Caco-2 (cell line): ENCODE measurements at regions not wholly inside any gene's neighbourhood (a gene's known extent, or its start where the extent isn't known, plus 50 kb on each side); places are given as distances from the start of the nearest gene placed in this dataset.

Experiments
- BruUV-seq: library from RNA; stranded (reverse); fragments of 400-500 nt; replicated peaks from 2 replicates; lab custom pipeline; 2021; lab: Mats Ljungman, UMichigan
- CTCF ChIA-PET: fragments of 300-600 bp; sonication (Branson Sonifier 250); formaldehyde crosslinking; loops from one replicate; lab custom pipeline; 2022; ENCODE audit warnings: antibody characterized with exemption; lab: Charles Lee
- POLR2A ChIA-PET: fragments of 300-600 bp; sonication (Branson Sonifier 250); formaldehyde crosslinking; loops from one replicate; lab custom pipeline; 2022; ENCODE audit warnings: antibody characterized with exemption; lab: Charles Lee
- DNase-seq, 2 experiments: peaks; one replicate each; pipeline versions ENCODE4 v3.0.0 to v3.0.0-alpha.2; 2020 to 2022
- H3K27me3 ChIP-seq: replicated peaks from 2 replicates; pipeline ENCODE4 v1.6.0; 2011; ENCODE audit warnings: low read length; ENCODE audit not compliant: control insufficient read depth, insufficient read depth
- H3K36me3 ChIP-seq: 2 replicates; pipeline ENCODE4 v1.5.1; 2011; ENCODE audit warnings: low read length; ENCODE audit not compliant: control insufficient read depth, insufficient read depth
- H3K4me1 ChIP-seq: fragments of 250-450 bp; sonication (Bioruptor Pico); 2 replicates; pipeline ENCODE4 v1.5.1; 2020; ENCODE audit warnings: mild to moderate bottlenecking
- H3K4me3 ChIP-seq: 2 replicates; pipeline ENCODE4 v1.5.1; 2011; ENCODE audit warnings: low read depth, mild to moderate bottlenecking, control low read depth, low read length
- H3K9me3 ChIP-seq: fragments of 250-450 bp; sonication (Bioruptor Pico); 2 replicates; pipeline ENCODE4 v1.5.1; 2020; ENCODE audit warnings: mild to moderate bottlenecking, moderate library complexity
- H3K27ac Mint-ChIP-seq: one replicate; pipeline ENCODE4 v1.8.0; 2022; ENCODE audit warnings: mixed read lengths; ENCODE audit not compliant: unreplicated experiment
- H3K27me3 Mint-ChIP-seq: one replicate; pipeline ENCODE4 v1.8.0; 2022; ENCODE audit warnings: mixed read lengths; ENCODE audit not compliant: insufficient read depth, unreplicated experiment
- H3K36me3 Mint-ChIP-seq: one replicate; pipeline ENCODE4 v1.8.0; 2022; ENCODE audit warnings: mild to moderate bottlenecking, mixed read lengths; ENCODE audit not compliant: insufficient read depth, unreplicated experiment
- H3K4me1 Mint-ChIP-seq: one replicate; pipeline ENCODE4 v1.8.0; 2022; ENCODE audit warnings: low read depth, mixed read lengths; ENCODE audit not compliant: unreplicated experiment
- H3K4me3 Mint-ChIP-seq: one replicate; pipeline ENCODE4 v1.8.0; 2022; ENCODE audit warnings: mild to moderate bottlenecking, moderate library complexity, mixed read lengths; ENCODE audit not compliant: unreplicated experiment
- H3K9me3 Mint-ChIP-seq: one replicate; pipeline ENCODE4 v1.8.0; 2022; ENCODE audit warnings: mixed read lengths; ENCODE audit not compliant: unreplicated experiment
- intact Hi-C: fragments of 100-400 bp; cut with micrococcal nuclease; formaldehyde crosslinking; loops from one replicate; pipeline ENCODE4 v1.10.0; 2022; ENCODE audit not compliant: unreplicated experiment
- TF ChIP-seq, protein P1 (sequence below), 2 experiments: fragments of 200-600 bp in 1 of 2; IDR thresholded peaks; 1 replicate in 1 of 2; 2 replicates in 1 of 2; pipeline versions ENCODE4 v1.5.1 to v1.8.0; 2011 to 2022; ENCODE audit warnings: antibody characterized with exemption in 1 of 2, control low read depth in 1 of 2, inconsistent platforms in 1 of 2, low read depth in 1 of 2, low read length in 1 of 2, mild to moderate bottlenecking in 1 of 2, moderate library complexity in 1 of 2; ENCODE audit not compliant: insufficient read depth in 1 of 2, severe bottlenecking in 1 of 2, unreplicated experiment in 1 of 2

DNA sequence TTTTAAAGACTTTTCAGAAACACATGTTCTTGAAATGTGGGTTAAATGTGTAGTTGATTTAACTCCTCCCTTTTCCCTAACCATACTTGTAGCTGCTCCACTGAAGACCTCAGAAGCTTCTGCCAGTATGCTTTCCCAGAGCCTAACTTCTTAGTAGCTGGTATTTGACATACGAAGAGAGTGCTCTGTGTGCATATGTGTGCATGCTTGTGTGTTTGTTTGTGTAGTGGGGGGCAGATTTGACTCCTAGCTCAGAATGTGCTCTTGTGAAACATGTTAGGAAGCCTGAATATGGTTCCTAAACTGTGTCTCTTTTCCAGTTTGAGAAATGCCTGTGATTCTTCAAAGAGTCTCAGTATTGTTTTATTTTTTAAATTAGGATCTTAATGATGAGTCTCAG is 420.4 kb downstream of the PCNX1 start:
- peaks cover 24% of the 10 kb centered on the region for H3K4me1 Mint-ChIP-seq
- Histone ChIP-seq H3K4me3 (no peak overlapping the region), H3K27me3 (no peaks in the 10 kb centered on the region), H3K9me3 (no peaks in the 10 kb centered on the region), H3K36me3 (no peaks in the 10 kb centered on the region), H3K4me1 (peaks cover 16% of the 10 kb centered on the region; the same call in 1 of the 2 replicates)
- POLR2A ChIA-PET, result no interaction called here
- no TSS peak for BruUV-seq
- DNase-seq, result no peak
- no peaks in the 10 kb centered on the region for H3K9me3 Mint-ChIP-seq
- no peaks in the 10 kb centered on the region for H3K27me3 Mint-ChIP-seq
- TF ChIP-seq, protein P1, sequence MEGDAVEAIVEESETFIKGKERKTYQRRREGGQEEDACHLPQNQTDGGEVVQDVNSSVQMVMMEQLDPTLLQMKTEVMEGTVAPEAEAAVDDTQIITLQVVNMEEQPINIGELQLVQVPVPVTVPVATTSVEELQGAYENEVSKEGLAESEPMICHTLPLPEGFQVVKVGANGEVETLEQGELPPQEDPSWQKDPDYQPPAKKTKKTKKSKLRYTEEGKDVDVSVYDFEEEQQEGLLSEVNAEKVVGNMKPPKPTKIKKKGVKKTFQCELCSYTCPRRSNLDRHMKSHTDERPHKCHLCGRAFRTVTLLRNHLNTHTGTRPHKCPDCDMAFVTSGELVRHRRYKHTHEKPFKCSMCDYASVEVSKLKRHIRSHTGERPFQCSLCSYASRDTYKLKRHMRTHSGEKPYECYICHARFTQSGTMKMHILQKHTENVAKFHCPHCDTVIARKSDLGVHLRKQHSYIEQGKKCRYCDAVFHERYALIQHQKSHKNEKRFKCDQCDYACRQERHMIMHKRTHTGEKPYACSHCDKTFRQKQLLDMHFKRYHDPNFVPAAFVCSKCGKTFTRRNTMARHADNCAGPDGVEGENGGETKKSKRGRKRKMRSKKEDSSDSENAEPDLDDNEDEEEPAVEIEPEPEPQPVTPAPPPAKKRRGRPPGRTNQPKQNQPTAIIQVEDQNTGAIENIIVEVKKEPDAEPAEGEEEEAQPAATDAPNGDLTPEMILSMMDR (IDR thresholded peaks at IDR 0.05; ENCODE audit: insufficient read depth in 1 of 2, low read depth in 1 of 2, low read length in 1 of 2, severe bottlenecking in 1 of 2, unreplicated experiment in 1 of 2), result no peak
- H3K4me3 Mint-ChIP-seq, result no peak overlapping the region
- no peak overlapping the region for H3K27ac Mint-ChIP-seq
- H3K36me3 Mint-ChIP-seq, result no peaks in the 10 kb centered on the region
- intact Hi-C loops, result no loop called here
- CTCF ChIA-PET, result interaction anchor here (0.7 kb wide), 1 partner anchor 76 kb away, joined by 10 read pairs; no protein-coding TSS in a partner anchor

DNA sequence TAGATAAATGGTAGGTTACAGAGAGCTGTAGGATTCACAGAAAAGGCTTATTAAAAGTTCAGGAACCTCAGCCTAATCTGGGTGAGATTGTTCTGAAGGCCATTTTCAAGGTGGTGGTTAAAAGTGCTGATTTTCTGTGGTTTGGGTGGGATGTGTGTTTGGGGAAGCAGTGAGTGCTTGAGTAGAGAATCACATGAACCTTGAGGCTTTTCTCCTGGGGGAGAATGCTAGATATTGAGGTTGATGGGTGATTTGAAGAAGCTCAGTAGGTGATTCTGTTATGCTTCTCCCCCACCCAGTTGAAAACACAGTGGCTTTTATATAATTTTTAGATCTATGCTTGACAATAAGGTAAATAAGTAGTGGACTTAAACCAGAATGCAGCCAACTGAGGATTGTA is 420.9 kb downstream of the PCNX1 start:
- TF ChIP-seq, protein P1 (IDR thresholded peaks at IDR 0.05; ENCODE audit: insufficient read depth in 1 of 2, low read depth in 1 of 2, low read length in 1 of 2, severe bottlenecking in 1 of 2, unreplicated experiment in 1 of 2), result no peak
- intact Hi-C loops, result no loop called here
- no TSS peak for BruUV-seq

DNA sequence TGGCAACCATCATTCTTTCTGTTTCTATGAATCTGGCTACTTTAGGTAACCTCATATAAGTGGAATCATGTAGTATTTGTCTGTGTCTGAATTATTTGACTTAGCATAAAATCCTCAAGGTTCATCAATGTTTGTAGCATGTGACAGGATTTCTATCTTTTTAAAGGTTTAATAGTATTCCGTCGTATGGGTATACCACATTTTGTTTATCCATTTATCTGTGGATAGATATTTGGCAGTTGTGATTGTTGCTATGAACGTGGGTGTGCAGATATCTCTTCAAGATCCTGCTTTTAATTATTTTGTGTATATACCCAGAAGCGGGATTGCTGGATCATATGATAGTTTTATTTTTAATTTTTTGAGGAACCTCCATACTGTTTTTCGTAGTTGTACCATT is 421.7 kb downstream of the PCNX1 start:
- H3K9me3 ChIP-seq, result no peaks in the 10 kb centered on the region
- no peak overlapping the region for H3K4me3 Mint-ChIP-seq
- no peak overlapping the region for H3K4me3 ChIP-seq
- no peaks in the 10 kb centered on the region for H3K27me3 ChIP-seq
- H3K27ac Mint-ChIP-seq, result no peak overlapping the region
- no peak for DNase-seq
- H3K27me3 Mint-ChIP-seq, result no peaks in the 10 kb centered on the region
- TF ChIP-seq, protein P1 (IDR thresholded peaks at IDR 0.05; ENCODE audit: insufficient read depth in 1 of 2, low read depth in 1 of 2, low read length in 1 of 2, severe bottlenecking in 1 of 2, unreplicated experiment in 1 of 2), result no peak
- H3K9me3 Mint-ChIP-seq, result peaks cover 9% of the 10 kb centered on the region
- no TSS peak for BruUV-seq
- H3K4me1 ChIP-seq, result peaks cover 11% of the 10 kb centered on the region; the same call in 1 of the 2 replicates
- H3K36me3 ChIP-seq, result no peaks in the 10 kb centered on the region
- intact Hi-C loops, result no loop called here
- H3K36me3 Mint-ChIP-seq, result peaks cover 7% of the 10 kb centered on the region
- ChIA-PET POLR2A (no interaction called here), CTCF (no interaction called here)
- H3K4me1 Mint-ChIP-seq, result peaks cover 23% of the 10 kb centered on the region

More for the DNA sequence above, 420.9 kb downstream of the PCNX1 start:
- Mint-ChIP-seq H3K4me1 (peaks cover 19% of the 10 kb centered on the region), H3K9me3 (peaks cover under 1% of the 10 kb centered on the region), H3K4me3 (no peak overlapping the region), H3K27ac (no peak overlapping the region), H3K27me3 (no peaks in the 10 kb centered on the region), H3K36me3 (no peaks in the 10 kb centered on the region)
- POLR2A ChIA-PET, result no interaction called here
- CTCF ChIA-PET, result interaction anchor here (0.7 kb wide), 1 partner anchor 75 kb away, joined by 10 read pairs; no protein-coding TSS in a partner anchor
- H3K36me3 ChIP-seq, result no peaks in the 10 kb centered on the region
- H3K9me3 ChIP-seq, result no peaks in the 10 kb centered on the region
- H3K27me3 ChIP-seq, result no peaks in the 10 kb centered on the region
- peaks cover 11% of the 10 kb centered on the region; the same call in 1 of the 2 replicates for H3K4me1 ChIP-seq
- no peak overlapping the region for H3K4me3 ChIP-seq
- DNase-seq, result no peak
